Gastroesophageal sphincter (tissue), 4 donors: ENCODE measurements at regions not wholly inside any gene's neighbourhood (a gene's known extent, or its start where the extent isn't known, plus 50 kb on each side); places are given as distances from the start of the nearest gene placed in this dataset.

Experiments
- ATAC-seq: fragments of 150-250 bp; one replicate; pipeline ENCODE4 v1.9.1; 2016; ENCODE audit warnings: mild to moderate bottlenecking, moderate library complexity
- H3K27ac ChIP-seq, 4 donors: fragments of 200-600 bp; sonication (generic) in 3 of 4; 1 replicate in 3 of 4; 2 replicates in 1 of 4; pipeline ENCODE4 v1.5.1; 2016 to 2019
- H3K27me3 ChIP-seq: fragments of 200-600 bp; sonication (generic); one replicate; pipeline ENCODE4 v1.5.1; 2019
- H3K36me3 ChIP-seq, 2 donors: fragments of 200-600 bp; sonication (generic); one replicate each; pipeline ENCODE4 v1.5.1; 2019; ENCODE audit warnings: control low read depth in 1 of 2
- H3K4me1 ChIP-seq, 3 donors: fragments of 200-600 bp; sonication (generic); 1 replicate in 2 of 3; 2 replicates in 1 of 3; pipeline ENCODE4 v1.5.1; 2016 to 2019; ENCODE audit warnings: control low read depth in 2 of 3
- H3K4me3 ChIP-seq, 2 donors: fragments of 200-600 bp; sonication (generic); one replicate each; pipeline ENCODE4 v1.5.1; 2019; ENCODE audit warnings: mild to moderate bottlenecking in 1 of 2, moderate library complexity in 1 of 2
- H3K9me3 ChIP-seq, 3 donors: fragments of 200-600 bp; sonication (generic); one replicate each; pipeline ENCODE4 v1.5.1; 2017 to 2019; ENCODE audit warnings: control low read depth in 2 of 3
- EP300 ChIP-seq: sonication (generic); formaldehyde crosslinking; IDR thresholded peaks from one replicate; pipeline ENCODE4 v1.6.1; 2017; ENCODE audit warnings: antibody characterized with exemption, mild to moderate bottlenecking
- POLR2A ChIP-seq, 2 donors: fragments of 450-650 bp; IDR thresholded peaks; one replicate each; pipeline ENCODE4 v1.6.1; 2017; ENCODE audit warnings: antibody characterized with exemption in 2 of 2, mild to moderate bottlenecking in 2 of 2, moderate library complexity in 1 of 2
- POLR2AphosphoS5 ChIP-seq: sonication (generic); formaldehyde crosslinking; IDR thresholded peaks from one replicate; pipeline ENCODE4 v1.6.1; 2017; ENCODE audit warnings: antibody characterized with exemption
- WGBS, 2 donors: methylation state at CpG; one replicate each; pipeline ENCODE4 v1.1.5; 2018; ENCODE audit warnings: low coverage in 1 of 2; 5-methylcytosine and 5-hydroxymethylcytosine counted together
- TF ChIP-seq, protein P1 (sequence below), 4 experiments: fragments of 200-600 bp in 2 of 4; fragments of 450-650 bp in 2 of 4; sonication (generic) in 1 of 4; IDR thresholded peaks; one replicate each; pipeline ENCODE4 v1.5.1; 2017 to 2019; ENCODE audit warnings: antibody characterized with exemption in 4 of 4, mild to moderate bottlenecking in 2 of 4, moderate library complexity in 2 of 4

DNA sequence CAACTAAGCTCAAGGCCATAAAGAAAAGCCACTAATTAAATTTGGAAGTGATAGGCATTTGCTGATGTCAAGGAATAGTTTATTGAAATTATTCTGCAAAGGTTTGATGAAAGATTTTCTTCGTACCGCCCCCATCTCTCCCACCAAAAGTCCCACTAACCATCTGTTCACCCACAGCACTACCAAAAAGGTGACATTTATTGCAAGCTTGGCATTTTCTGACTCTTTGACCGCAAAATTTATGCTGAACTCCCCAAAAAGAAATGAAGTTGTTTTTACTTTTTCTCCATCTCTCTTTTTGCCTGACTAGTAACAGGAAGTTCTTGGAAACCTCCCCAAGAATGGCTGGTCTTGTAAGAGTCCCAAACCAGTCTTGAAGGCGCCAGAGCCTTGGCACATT, 384.9 kb upstream of the SOX9 start:
- no peak for TF ChIP-seq POLR2AphosphoS5
- Histone ChIP-seq H3K9me3 (no peaks in the 10 kb centered on the region), H3K4me3 (no peak overlapping the region), H3K36me3 (no peaks in the 10 kb centered on the region), H3K27me3 (no peaks in the 10 kb centered on the region), H3K4me1 (no peaks in the 10 kb centered on the region), H3K27ac (no peak overlapping the region)
- no peak for ATAC-seq
- WGBS, 2 donors = 82 to 89% methylated on average over 3 to 4 of the region's 4 CpGs

DNA sequence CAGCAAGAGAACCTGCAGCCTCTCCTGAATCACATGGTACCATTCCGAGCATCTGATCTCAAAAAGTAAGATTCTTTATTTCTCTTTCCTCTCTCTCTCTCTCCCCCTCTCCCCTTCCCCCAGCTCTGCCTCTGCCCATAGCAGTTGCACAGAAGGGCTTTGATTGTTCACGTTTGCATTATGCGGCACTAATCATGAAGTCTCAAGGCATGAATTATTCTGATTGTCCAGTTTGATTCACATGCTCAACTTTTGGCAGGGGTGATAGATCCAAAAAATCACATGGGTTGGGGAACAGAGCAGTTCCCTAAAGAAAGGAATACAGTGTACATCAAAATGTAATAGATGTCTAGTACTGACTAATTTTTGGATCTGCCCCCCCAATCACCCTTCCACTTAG, 380.0 kb upstream of the SOX9 start:
- no peak for ATAC-seq
- 58 to 96% methylated on average over 3 of the region's 3 CpGs for WGBS, 2 donors
- Histone ChIP-seq H3K4me3 (no peak overlapping the region), H3K36me3 (no peaks in the 10 kb centered on the region), H3K27ac (no peak overlapping the region), H3K4me1 (no peaks in the 10 kb centered on the region), H3K9me3 (no peaks in the 10 kb centered on the region), H3K27me3 (no peaks in the 10 kb centered on the region)
- no peak for TF ChIP-seq POLR2AphosphoS5
- TF ChIP-seq, protein P1, sequence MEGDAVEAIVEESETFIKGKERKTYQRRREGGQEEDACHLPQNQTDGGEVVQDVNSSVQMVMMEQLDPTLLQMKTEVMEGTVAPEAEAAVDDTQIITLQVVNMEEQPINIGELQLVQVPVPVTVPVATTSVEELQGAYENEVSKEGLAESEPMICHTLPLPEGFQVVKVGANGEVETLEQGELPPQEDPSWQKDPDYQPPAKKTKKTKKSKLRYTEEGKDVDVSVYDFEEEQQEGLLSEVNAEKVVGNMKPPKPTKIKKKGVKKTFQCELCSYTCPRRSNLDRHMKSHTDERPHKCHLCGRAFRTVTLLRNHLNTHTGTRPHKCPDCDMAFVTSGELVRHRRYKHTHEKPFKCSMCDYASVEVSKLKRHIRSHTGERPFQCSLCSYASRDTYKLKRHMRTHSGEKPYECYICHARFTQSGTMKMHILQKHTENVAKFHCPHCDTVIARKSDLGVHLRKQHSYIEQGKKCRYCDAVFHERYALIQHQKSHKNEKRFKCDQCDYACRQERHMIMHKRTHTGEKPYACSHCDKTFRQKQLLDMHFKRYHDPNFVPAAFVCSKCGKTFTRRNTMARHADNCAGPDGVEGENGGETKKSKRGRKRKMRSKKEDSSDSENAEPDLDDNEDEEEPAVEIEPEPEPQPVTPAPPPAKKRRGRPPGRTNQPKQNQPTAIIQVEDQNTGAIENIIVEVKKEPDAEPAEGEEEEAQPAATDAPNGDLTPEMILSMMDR (IDR thresholded peaks at IDR 0.05) = no peak
- TF ChIP-seq EP300 = no peak
- TF ChIP-seq POLR2A (IDR thresholded peaks at IDR 0.05) = no peak

DNA sequence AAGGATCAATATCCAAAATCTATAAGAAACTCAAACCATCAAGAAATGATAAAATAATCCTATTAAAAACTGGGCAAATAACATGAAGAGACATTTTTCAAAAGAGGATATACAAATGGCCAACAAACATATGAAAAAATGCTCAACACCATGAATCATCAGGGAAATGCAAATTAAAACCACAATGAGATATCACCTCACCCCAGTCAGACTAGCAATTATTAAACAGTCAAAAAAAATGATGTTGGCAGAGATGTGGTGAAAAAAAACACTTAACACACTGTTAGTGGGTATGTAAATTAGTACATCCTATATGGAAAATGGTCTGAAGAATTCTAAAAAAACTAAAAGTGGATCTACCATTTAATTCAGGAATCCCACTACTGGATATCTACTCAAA, 379.0 kb upstream of the SOX9 start:
- no peak for ATAC-seq
- Histone ChIP-seq H3K4me3 (no peak overlapping the region), H3K9me3 (no peaks in the 10 kb centered on the region), H3K4me1 (no peaks in the 10 kb centered on the region), H3K27me3 (no peaks in the 10 kb centered on the region), H3K36me3 (no peaks in the 10 kb centered on the region), H3K27ac (no peak overlapping the region)
- TF ChIP-seq EP300 (no peak), POLR2A (IDR thresholded peaks at IDR 0.05) (no peak), POLR2AphosphoS5 (no peak)
- TF ChIP-seq, protein P1 (IDR thresholded peaks at IDR 0.05) = no peak

DNA sequence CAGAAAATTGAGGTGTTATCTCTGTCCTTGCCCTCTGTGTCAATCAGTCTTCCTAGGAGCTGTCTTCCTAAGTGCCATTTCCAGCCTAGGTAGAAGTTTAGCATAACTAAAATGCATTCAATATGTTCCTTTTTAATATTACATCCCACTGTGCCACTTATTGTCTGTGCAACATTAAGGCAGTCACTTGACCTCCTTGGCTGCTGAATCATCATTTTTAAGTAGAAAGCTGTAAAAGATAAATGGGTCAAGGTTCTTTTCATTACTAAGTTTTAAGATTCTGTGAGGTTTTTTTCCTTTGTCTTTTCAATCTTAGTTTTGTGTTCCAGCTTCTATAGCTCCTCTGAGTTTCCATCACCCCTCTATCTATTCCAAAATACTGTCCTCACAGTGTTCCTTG, 371.9 kb upstream of the SOX9 start:
- no peaks in the 10 kb centered on the region for H3K4me1 ChIP-seq
- no peaks in the 10 kb centered on the region for H3K36me3 ChIP-seq
- no peak overlapping the region for H3K27ac ChIP-seq
- peaks cover 7% of the 10 kb centered on the region for H3K27me3 ChIP-seq
- no peak overlapping the region for H3K4me3 ChIP-seq
- H3K9me3 ChIP-seq = no peaks in the 10 kb centered on the region
- ATAC-seq = no peak
- TF ChIP-seq POLR2AphosphoS5 = no peak
- TF ChIP-seq, protein P1 (IDR thresholded peaks at IDR 0.05) = no peak
- no peak for TF ChIP-seq EP300
- no peak for TF ChIP-seq POLR2A (IDR thresholded peaks at IDR 0.05)

DNA sequence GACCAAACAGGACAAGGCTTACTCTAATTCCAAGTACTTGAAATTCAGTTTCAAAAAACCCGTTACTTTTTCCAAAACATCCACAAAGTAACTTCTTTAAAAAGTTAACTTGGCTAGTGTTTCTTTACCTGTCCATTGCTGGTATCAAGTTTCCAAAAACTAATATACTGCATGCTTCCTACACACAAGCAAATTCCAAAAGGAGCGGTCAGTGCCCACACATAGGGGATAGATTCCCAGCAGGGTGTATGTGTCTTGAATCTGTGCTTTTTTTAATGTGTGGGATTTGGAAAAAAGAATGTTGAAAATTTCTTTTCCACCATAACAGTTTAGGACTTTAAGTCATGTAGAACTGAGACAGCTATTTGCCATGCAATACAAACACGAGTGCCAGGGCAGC, 367.8 kb upstream of the SOX9 start:
- Histone ChIP-seq H3K9me3 (no peaks in the 10 kb centered on the region), H3K27me3 (peaks cover 7% of the 10 kb centered on the region), H3K36me3 (no peaks in the 10 kb centered on the region), H3K4me3 (no peak overlapping the region), H3K27ac (no peak overlapping the region), H3K4me1 (no peaks in the 10 kb centered on the region)
- no peak for TF ChIP-seq EP300
- no peak for TF ChIP-seq POLR2A (IDR thresholded peaks at IDR 0.05)
- TF ChIP-seq, protein P1 (IDR thresholded peaks at IDR 0.05) = no peak
- no peak for ATAC-seq
- WGBS, 2 donors = 94 to 95% methylated on average over 3 of the region's 3 CpGs

DNA sequence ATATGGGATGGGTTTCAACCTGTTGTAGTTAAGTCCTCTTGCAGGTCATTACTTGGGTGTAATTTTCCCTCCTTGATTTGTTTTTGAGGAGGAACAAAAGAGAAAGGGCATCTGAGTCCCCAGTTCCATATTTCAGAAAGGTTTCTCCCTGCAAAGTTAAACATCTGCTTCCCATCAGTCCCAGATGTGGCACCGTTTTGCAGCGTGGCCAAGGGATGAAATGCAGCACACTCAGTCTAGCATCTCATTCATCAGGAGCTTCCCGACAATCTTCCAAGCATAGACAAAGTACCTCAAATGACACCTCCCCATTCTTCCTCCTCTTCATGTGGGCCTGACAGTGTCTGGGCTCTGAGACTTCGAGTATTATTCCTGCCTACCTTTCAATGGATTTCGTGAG, 363.7 kb upstream of the SOX9 start:
- Histone ChIP-seq H3K27ac (no peak overlapping the region), H3K4me3 (no peak overlapping the region), H3K27me3 (peaks cover 4% of the 10 kb centered on the region), H3K4me1 (no peaks in the 10 kb centered on the region), H3K36me3 (no peaks in the 10 kb centered on the region), H3K9me3 (no peaks in the 10 kb centered on the region)
- WGBS, 2 donors = 30 to 51% methylated on average over 4 to 5 of the region's 5 CpGs
- TF ChIP-seq EP300 (no peak), POLR2A (IDR thresholded peaks at IDR 0.05) (no peak), POLR2AphosphoS5 (no peak)
- TF ChIP-seq, protein P1 (IDR thresholded peaks at IDR 0.05) = no peak
- no peak for ATAC-seq
